ENCODE measurements at regions not wholly inside any gene's neighbourhood (a gene's known extent, or its start where the extent isn't known, plus 50 kb on each side); places are given as distances from the start of the nearest gene placed in this dataset.

GRCh38 chr12:126797525-126797924 is 1469.4 kb upstream of the TMEM132C start:
- 58% methylated on average over 4 of the region's 5 CpGs for WGBS (ENCODE audit: insufficient coverage, low coverage, low lambda C conversion rate, missing lambda C conversion rate)
- no peak overlapping the region for H3K4me3 ChIP-seq
- no peaks in the 10 kb centered on the region for H3K9me3 ChIP-seq
- H3K4me1 ChIP-seq: no peaks in the 10 kb centered on the region
- no peak for ATAC-seq
- DNase-seq: no peak
- intact Hi-C loops (cut with DNase I): no loop called here
- H3K36me3 ChIP-seq: no peaks in the 10 kb centered on the region
- no peak overlapping the region for H3K27ac ChIP-seq
- TF ChIP-seq POLR2A (IDR thresholded peaks at IDR 0.05) (no peak), CTCF (IDR thresholded peaks at IDR 0.05) (no peak)
- H3K27me3 ChIP-seq: no peaks in the 10 kb centered on the region

- DNase-seq (no peak), ATAC-seq (no peak)
- Histone ChIP-seq H3K9me3 (no peaks in the 10 kb centered on the region), H3K27me3 (no peaks in the 10 kb centered on the region), H3K4me3 (no peak overlapping the region), H3K27ac (no peak overlapping the region), H3K4me1 (no peaks in the 10 kb centered on the region), H3K36me3 (no peaks in the 10 kb centered on the region)
- TF ChIP-seq CTCF (IDR thresholded peaks at IDR 0.05): no peak
- TF ChIP-seq POLR2A (IDR thresholded peaks at IDR 0.05): no peak
- intact Hi-C loops (cut with DNase I): no loop called here
- WGBS (ENCODE audit: insufficient coverage, low coverage, low lambda C conversion rate, missing lambda C conversion rate): 59% methylated on average over 4 of the region's 5 CpGs
Measured at GRCh38 chr12:126798449-126798848, 1468.5 kb upstream of the TMEM132C start.

GRCh38 chr12:126807312-126807865 is 1459.6 kb upstream of the TMEM132C start:
- H3K4me1 ChIP-seq: no peaks in the 10 kb centered on the region

GRCh38 chr12:126811391-126811790 is 1455.6 kb upstream of the TMEM132C start:
- 23% methylated on average over 2 of the region's 3 CpGs for WGBS (ENCODE audit: insufficient coverage, low coverage, low lambda C conversion rate, missing lambda C conversion rate)
- H3K4me3 ChIP-seq: no peak overlapping the region
- intact Hi-C loops (cut with DNase I): no loop called here
- H3K9me3 ChIP-seq: no peaks in the 10 kb centered on the region
- H3K4me1 ChIP-seq: no peaks in the 10 kb centered on the region
- H3K36me3 ChIP-seq: no peaks in the 10 kb centered on the region
- no peak for DNase-seq
- H3K27ac ChIP-seq: no peak overlapping the region
- H3K27me3 ChIP-seq: no peaks in the 10 kb centered on the region
- TF ChIP-seq POLR2A (IDR thresholded peaks at IDR 0.05) (no peak), CTCF (IDR thresholded peaks at IDR 0.05) (no peak)
- ATAC-seq: no peak

More at GRCh38 chr12:126807312-126807865, 1459.6 kb upstream of the TMEM132C start:
- intact Hi-C loops (cut with DNase I): no loop called here
- WGBS (ENCODE audit: insufficient coverage, low coverage, low lambda C conversion rate, missing lambda C conversion rate): 23% methylated on average over 4 of the region's 4 CpGs
- Histone ChIP-seq H3K27ac (no peak overlapping the region), H3K36me3 (no peaks in the 10 kb centered on the region), H3K4me3 (no peak overlapping the region), H3K27me3 (no peaks in the 10 kb centered on the region), H3K9me3 (no peaks in the 10 kb centered on the region)
- no peak for ATAC-seq
- DNase-seq: no peak
- no peak for TF ChIP-seq POLR2A (IDR thresholded peaks at IDR 0.05)
- no peak for TF ChIP-seq CTCF (IDR thresholded peaks at IDR 0.05)

- Histone ChIP-seq H3K4me1 (no peaks in the 10 kb centered on the region), H3K36me3 (no peaks in the 10 kb centered on the region), H3K9me3 (no peaks in the 10 kb centered on the region), H3K27ac (no peak overlapping the region), H3K27me3 (no peaks in the 10 kb centered on the region), H3K4me3 (no peak overlapping the region)
- DNase-seq (no peak), ATAC-seq (no peak)
- no peak for TF ChIP-seq CTCF (IDR thresholded peaks at IDR 0.05)
- no peak for TF ChIP-seq POLR2A (IDR thresholded peaks at IDR 0.05)
- intact Hi-C loops (cut with DNase I): no loop called here
- 62% methylated on average over 2 of the region's 2 CpGs for WGBS (ENCODE audit: insufficient coverage, low coverage, low lambda C conversion rate, missing lambda C conversion rate)
Measured at GRCh38 chr12:126819554-126819953, 1447.4 kb upstream of the TMEM132C start.
